Psoas muscle (tissue), 7 donors: ENCODE measurements at regions not wholly inside any gene's neighbourhood (a gene's known extent, or its start where the extent isn't known, plus 50 kb on each side); places are given as distances from the start of the nearest gene placed in this dataset.

Source experiments
- ATAC-seq, 4 donors: fragments of 200-7000 bp; cut with Tn5 transposase; one replicate each; pipeline ENCODE4 v1.9.1; 2020; ENCODE audit warnings: moderate library complexity in 3 of 4, mild to moderate bottlenecking in 2 of 4
- DNase-seq, 2 donors: peaks; one replicate each; pipeline ENCODE4 v3.0.0-alpha.2; 2020
- H3K27ac ChIP-seq: fragments of 200-600 bp; one replicate; pipeline ENCODE4 v1.8.0; 2022
- H3K27me3 ChIP-seq, 3 donors: fragments of 200-600 bp in 1 of 3; one replicate each; pipeline versions ENCODE4 v1.6.1 to v1.8.0; 2013 to 2022; ENCODE audit warnings: low read length in 2 of 3, mild to moderate bottlenecking in 2 of 3, moderate library complexity in 1 of 3; ENCODE audit not compliant: insufficient read depth in 3 of 3
- H3K36me3 ChIP-seq, 2 donors: fragments of 200-600 bp in 1 of 2; one replicate each; pipeline versions ENCODE4 v1.6.1 to v1.8.0; 2013 to 2022; ENCODE audit warnings: low read depth in 1 of 2, mild to moderate bottlenecking in 1 of 2, moderate library complexity in 1 of 2; ENCODE audit not compliant: insufficient read depth in 1 of 2
- H3K4me1 ChIP-seq: fragments of 200-600 bp; one replicate; pipeline ENCODE4 v1.8.0; 2022
- H3K4me3 ChIP-seq: fragments of 200-600 bp; one replicate; pipeline ENCODE4 v1.8.0; 2022; ENCODE audit warnings: mild to moderate bottlenecking
- H3K9me3 ChIP-seq: fragments of 200-600 bp; one replicate; pipeline ENCODE4 v1.8.0; 2022
- WGBS, 3 donors: extraction: QIAGEN DNeasy Blood & Tissue Kit; methylation state at CpG; one replicate each; pipeline versions ENCODE4 v1.1.6 to v1.1.7; 2013; 5-methylcytosine and 5-hydroxymethylcytosine counted together
- intact Hi-C, 2 donors: fragments of 100-400 bp; cut with DNase I; formaldehyde crosslinking; loops; one replicate each; pipeline versions ENCODE4 v1.11.0 to v1.14.2; 2022
- TF ChIP-seq, protein P1 (sequence below): fragments of 200-600 bp; IDR thresholded peaks from one replicate; pipeline ENCODE4 v1.8.0; 2022; ENCODE audit warnings: antibody characterized with exemption
- donor health status: healthy with polysubstance abuse.
- donor health status: DM: no; HTN: no; CAD: no; lungs with moderate emphysema.
- donor health status: Bipolar disorder and iron deficiency.
- donor health status: healthy.
- donor health status: DM: yes; HTN: yes; CAD: no.
- donor health status: DM: no; HTN: no; CAD: no.
- donor health status: DM: yes; HTN: yes; CAD: no.

GRCh38 chr5:123279136-123279535 is 144.1 kb downstream of the CEP120 start:
- TF ChIP-seq, protein P1, sequence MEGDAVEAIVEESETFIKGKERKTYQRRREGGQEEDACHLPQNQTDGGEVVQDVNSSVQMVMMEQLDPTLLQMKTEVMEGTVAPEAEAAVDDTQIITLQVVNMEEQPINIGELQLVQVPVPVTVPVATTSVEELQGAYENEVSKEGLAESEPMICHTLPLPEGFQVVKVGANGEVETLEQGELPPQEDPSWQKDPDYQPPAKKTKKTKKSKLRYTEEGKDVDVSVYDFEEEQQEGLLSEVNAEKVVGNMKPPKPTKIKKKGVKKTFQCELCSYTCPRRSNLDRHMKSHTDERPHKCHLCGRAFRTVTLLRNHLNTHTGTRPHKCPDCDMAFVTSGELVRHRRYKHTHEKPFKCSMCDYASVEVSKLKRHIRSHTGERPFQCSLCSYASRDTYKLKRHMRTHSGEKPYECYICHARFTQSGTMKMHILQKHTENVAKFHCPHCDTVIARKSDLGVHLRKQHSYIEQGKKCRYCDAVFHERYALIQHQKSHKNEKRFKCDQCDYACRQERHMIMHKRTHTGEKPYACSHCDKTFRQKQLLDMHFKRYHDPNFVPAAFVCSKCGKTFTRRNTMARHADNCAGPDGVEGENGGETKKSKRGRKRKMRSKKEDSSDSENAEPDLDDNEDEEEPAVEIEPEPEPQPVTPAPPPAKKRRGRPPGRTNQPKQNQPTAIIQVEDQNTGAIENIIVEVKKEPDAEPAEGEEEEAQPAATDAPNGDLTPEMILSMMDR: no peak
- no peaks in the 10 kb centered on the region for H3K36me3 ChIP-seq
- intact Hi-C loops: no loop called here
- H3K27ac ChIP-seq: no peak overlapping the region
- H3K27me3 ChIP-seq: peaks cover 0 to 9% (median 0%) of the 10 kb centered on the region in 3 donors
- WGBS, 3 donors: 76 to 85% (median 79%) methylated on average over 3 of the region's 3 CpGs
- ATAC-seq (no peak), DNase-seq (no peak)
- no peaks in the 10 kb centered on the region for H3K4me1 ChIP-seq
- H3K4me3 ChIP-seq: no peak overlapping the region
- no peaks in the 10 kb centered on the region for H3K9me3 ChIP-seq

- Histone ChIP-seq H3K27ac (no peak overlapping the region), H3K9me3 (no peaks in the 10 kb centered on the region), H3K36me3 (no peaks in the 10 kb centered on the region), H3K27me3 (peaks cover 0 to 4% (median 0%) of the 10 kb centered on the region in 3 donors), H3K4me1 (no peaks in the 10 kb centered on the region), H3K4me3 (no peak overlapping the region)
- TF ChIP-seq, protein P1: no peak
- no peak for DNase-seq
- ATAC-seq: peak in 1 of 4 donors; percentile 38
- WGBS, 3 donors: 80 to 87% (median 80%) methylated on average over 5 of the region's 5 CpGs
- intact Hi-C loops: no loop called here
Observed at GRCh38 chr5:123278284-123278683, 144.9 kb downstream of the CEP120 start.

DNA sequence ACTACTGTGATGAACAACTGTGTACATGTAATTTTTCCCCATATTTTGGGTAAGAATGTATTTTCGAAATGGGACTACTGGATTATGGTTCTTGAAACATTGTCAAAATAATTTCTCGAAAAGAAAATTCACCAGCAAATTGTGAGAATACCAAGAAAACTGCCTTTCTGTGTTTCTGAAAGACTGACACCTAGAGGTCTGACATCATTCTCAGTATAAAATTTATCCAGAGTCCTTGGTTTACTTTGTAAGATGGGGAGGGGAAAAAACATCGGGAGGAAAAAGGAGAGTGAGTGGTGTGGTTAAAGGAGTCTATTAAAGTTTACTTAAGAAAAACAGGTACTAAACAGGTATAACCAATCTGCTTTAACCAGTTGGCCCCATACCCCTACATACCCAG is 149.2 kb downstream of the CEP120 start:
- no peak for ATAC-seq
- intact Hi-C loops: no loop called here
- DNase-seq: no peak
- TF ChIP-seq, protein P1: no peak
- Histone ChIP-seq H3K4me3 (no peak overlapping the region), H3K27me3 (no peaks in the 10 kb centered on the region), H3K9me3 (no peaks in the 10 kb centered on the region), H3K36me3 (no peaks in the 10 kb centered on the region), H3K27ac (no peak overlapping the region), H3K4me1 (no peaks in the 10 kb centered on the region)
- WGBS, 3 donors: 48 to 72% (median 68%) methylated on average over 3 of the region's 3 CpGs

- DNase-seq (no peak), ATAC-seq (no peak)
- Histone ChIP-seq H3K9me3 (no peaks in the 10 kb centered on the region), H3K36me3 (no peaks in the 10 kb centered on the region), H3K4me3 (no peak overlapping the region), H3K27ac (no peak overlapping the region), H3K4me1 (no peaks in the 10 kb centered on the region), H3K27me3 (no peaks in the 10 kb centered on the region)
- WGBS, 3 donors: 91 to 97% (median 96%) methylated on average over 2 of the region's 2 CpGs
- intact Hi-C loops: no loop called here
- TF ChIP-seq, protein P1: no peak
Observed at GRCh38 chr5:123273095-123273494, 150.1 kb downstream of the CEP120 start.

DNA sequence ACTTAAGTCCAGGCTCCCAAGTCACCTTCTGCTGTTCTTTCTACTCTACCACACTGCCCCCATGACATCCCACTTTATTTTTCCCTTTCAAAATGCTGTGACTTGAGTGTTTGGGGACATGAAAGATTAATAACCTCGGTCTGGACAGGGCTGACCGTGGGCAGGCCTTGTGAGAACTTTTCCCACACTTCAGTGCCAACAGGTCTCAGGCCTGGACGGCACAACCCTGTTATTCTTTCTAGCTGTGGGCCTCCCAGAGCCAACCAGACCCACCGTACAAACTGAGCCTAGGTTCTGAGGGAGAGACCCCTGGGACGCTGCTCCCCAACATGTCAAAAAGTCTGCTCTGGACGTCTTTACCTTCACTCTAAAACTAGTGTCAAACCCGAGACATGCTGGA is 153.4 kb downstream of the CEP120 start:
- DNase-seq (no peak), ATAC-seq (no peak)
- Histone ChIP-seq H3K27me3 (no peaks in the 10 kb centered on the region), H3K4me3 (no peak overlapping the region), H3K27ac (no peak overlapping the region), H3K4me1 (no peaks in the 10 kb centered on the region), H3K36me3 (no peaks in the 10 kb centered on the region), H3K9me3 (no peaks in the 10 kb centered on the region)
- TF ChIP-seq, protein P1: no peak
- intact Hi-C loops: no loop called here
- WGBS, 3 donors: 30 to 49% (median 37%) methylated on average over 7 of the region's 7 CpGs
